ENCODE measurements at regions not wholly inside any gene's neighbourhood (a gene's known extent, or its start where the extent isn't known, plus 50 kb on each side); places are given as distances from the start of the nearest gene placed in this dataset.
"Not testable (repeated sequence)": the region's sequence is repeated elsewhere in the genome, so short reads cannot be mapped to it uniquely, and the experiment has no call there.

GRCh38 chr16:17001471-17001870, 469.3 kb downstream of the XYLT1 start:
- no peak for TF ChIP-seq CTCF (IDR thresholded peaks at IDR 0.05; ENCODE audit: insufficient read depth in 1 of 2, low read depth in 1 of 2, low read length in 1 of 2, severe bottlenecking in 1 of 2, unreplicated experiment in 1 of 2)
- Mint-ChIP-seq H3K36me3 (ENCODE audit: insufficient read depth, unreplicated experiment) (no peaks in the 10 kb centered on the region), H3K9me3 (ENCODE audit: unreplicated experiment) (no peaks in the 10 kb centered on the region), H3K27ac (ENCODE audit: unreplicated experiment) (no peak overlapping the region), H3K4me3 (ENCODE audit: unreplicated experiment) (no peak overlapping the region), H3K4me1 (ENCODE audit: low read depth, unreplicated experiment) (no peaks in the 10 kb centered on the region), H3K27me3 (ENCODE audit: insufficient read depth, unreplicated experiment) (peaks cover under 1% of the 10 kb centered on the region)
- no peak overlapping the region for H3K4me3 ChIP-seq (ENCODE audit: low read depth, low read length)
- no peaks in the 10 kb centered on the region for H3K9me3 ChIP-seq
- no peak for DNase-seq
- no TSS peak for BruUV-seq (replicated peaks)
- no peaks in the 10 kb centered on the region for H3K36me3 ChIP-seq (ENCODE audit: control insufficient read depth, insufficient read depth, low read length)
- CTCF ChIA-PET, result no interaction called here
- no peaks in the 10 kb centered on the region for H3K4me1 ChIP-seq
- H3K27me3 ChIP-seq (replicated peaks; ENCODE audit: control insufficient read depth, insufficient read depth, low read length), result no peaks in the 10 kb centered on the region
- POLR2A ChIA-PET, result no interaction called here
- intact Hi-C loops (cut with micrococcal nuclease; ENCODE audit: unreplicated experiment), result no loop called here

GRCh38 chr16:17002565-17002964, 468.2 kb downstream of the XYLT1 start:
- Histone ChIP-seq H3K9me3 (no peaks in the 10 kb centered on the region), H3K4me3 (ENCODE audit: low read depth, low read length) (no peak overlapping the region), H3K4me1 (no peaks in the 10 kb centered on the region), H3K36me3 (ENCODE audit: control insufficient read depth, insufficient read depth, low read length) (no peaks in the 10 kb centered on the region), H3K27me3 (replicated peaks; ENCODE audit: control insufficient read depth, insufficient read depth, low read length) (no peaks in the 10 kb centered on the region)
- Mint-ChIP-seq H3K27ac (ENCODE audit: unreplicated experiment) (no peak overlapping the region), H3K9me3 (ENCODE audit: unreplicated experiment) (no peaks in the 10 kb centered on the region), H3K36me3 (ENCODE audit: insufficient read depth, unreplicated experiment) (no peaks in the 10 kb centered on the region), H3K4me3 (ENCODE audit: unreplicated experiment) (no peak overlapping the region), H3K4me1 (ENCODE audit: low read depth, unreplicated experiment) (no peaks in the 10 kb centered on the region), H3K27me3 (ENCODE audit: insufficient read depth, unreplicated experiment) (peaks cover 4% of the 10 kb centered on the region)
- POLR2A ChIA-PET, result no interaction called here
- intact Hi-C loops (cut with micrococcal nuclease; ENCODE audit: unreplicated experiment), result no loop called here
- no TSS peak for BruUV-seq (replicated peaks)
- TF ChIP-seq CTCF (IDR thresholded peaks at IDR 0.05; ENCODE audit: insufficient read depth in 1 of 2, low read depth in 1 of 2, low read length in 1 of 2, severe bottlenecking in 1 of 2, unreplicated experiment in 1 of 2), result no peak
- DNase-seq, result no peak
- CTCF ChIA-PET, result no interaction called here

GRCh38 chr16:17005963-17006362, 464.8 kb downstream of the XYLT1 start:
- H3K27me3 ChIP-seq (replicated peaks; ENCODE audit: control insufficient read depth, insufficient read depth, low read length); BruUV-seq (replicated peaks); H3K27ac Mint-ChIP-seq (ENCODE audit: unreplicated experiment); H3K4me1 ChIP-seq; H3K36me3 ChIP-seq (ENCODE audit: control insufficient read depth, insufficient read depth, low read length); H3K4me1 Mint-ChIP-seq (ENCODE audit: low read depth, unreplicated experiment); H3K9me3 Mint-ChIP-seq (ENCODE audit: unreplicated experiment); H3K27me3 Mint-ChIP-seq (ENCODE audit: insufficient read depth, unreplicated experiment); intact Hi-C loops (cut with micrococcal nuclease; ENCODE audit: unreplicated experiment); CTCF ChIA-PET; H3K4me3 ChIP-seq (ENCODE audit: low read depth, low read length); H3K4me3 Mint-ChIP-seq (ENCODE audit: unreplicated experiment); H3K9me3 ChIP-seq; H3K36me3 Mint-ChIP-seq (ENCODE audit: insufficient read depth, unreplicated experiment); POLR2A ChIA-PET; DNase-seq: not testable (repeated sequence)

GRCh38 chr16:17011712-17012111, 459.0 kb downstream of the XYLT1 start:
- TF ChIP-seq CTCF (IDR thresholded peaks at IDR 0.05; ENCODE audit: insufficient read depth in 1 of 2, low read depth in 1 of 2, low read length in 1 of 2, severe bottlenecking in 1 of 2, unreplicated experiment in 1 of 2), result no peak
- intact Hi-C loops (cut with micrococcal nuclease; ENCODE audit: unreplicated experiment), result no loop called here
- Mint-ChIP-seq H3K9me3 (ENCODE audit: unreplicated experiment) (no peaks in the 10 kb centered on the region), H3K36me3 (ENCODE audit: insufficient read depth, unreplicated experiment) (no peaks in the 10 kb centered on the region), H3K27me3 (ENCODE audit: insufficient read depth, unreplicated experiment) (peaks cover 22% of the 10 kb centered on the region), H3K4me1 (ENCODE audit: low read depth, unreplicated experiment) (no peaks in the 10 kb centered on the region), H3K4me3 (ENCODE audit: unreplicated experiment) (no peak overlapping the region), H3K27ac (ENCODE audit: unreplicated experiment) (no peak overlapping the region)
- ChIA-PET POLR2A (no interaction called here), CTCF (no interaction called here)
- BruUV-seq (replicated peaks), result no TSS peak
- Histone ChIP-seq H3K9me3 (no peaks in the 10 kb centered on the region), H3K4me3 (ENCODE audit: low read depth, low read length) (no peak overlapping the region), H3K36me3 (ENCODE audit: control insufficient read depth, insufficient read depth, low read length) (no peaks in the 10 kb centered on the region), H3K27me3 (replicated peaks; ENCODE audit: control insufficient read depth, insufficient read depth, low read length) (no peaks in the 10 kb centered on the region), H3K4me1 (no peaks in the 10 kb centered on the region)
- no peak for DNase-seq
